Cerebellar cortex (tissue), 1 donor: ENCODE measurements at regions not wholly inside any gene's neighbourhood (a gene's known extent, or its start where the extent isn't known, plus 50 kb on each side); places are given as distances from the start of the nearest gene placed in this dataset.

Source experiments
- DNase-seq: peaks from one replicate; pipeline ENCODE4 v3.0.0-alpha.2; 2015; ENCODE audit warnings: low spot score

DNA sequence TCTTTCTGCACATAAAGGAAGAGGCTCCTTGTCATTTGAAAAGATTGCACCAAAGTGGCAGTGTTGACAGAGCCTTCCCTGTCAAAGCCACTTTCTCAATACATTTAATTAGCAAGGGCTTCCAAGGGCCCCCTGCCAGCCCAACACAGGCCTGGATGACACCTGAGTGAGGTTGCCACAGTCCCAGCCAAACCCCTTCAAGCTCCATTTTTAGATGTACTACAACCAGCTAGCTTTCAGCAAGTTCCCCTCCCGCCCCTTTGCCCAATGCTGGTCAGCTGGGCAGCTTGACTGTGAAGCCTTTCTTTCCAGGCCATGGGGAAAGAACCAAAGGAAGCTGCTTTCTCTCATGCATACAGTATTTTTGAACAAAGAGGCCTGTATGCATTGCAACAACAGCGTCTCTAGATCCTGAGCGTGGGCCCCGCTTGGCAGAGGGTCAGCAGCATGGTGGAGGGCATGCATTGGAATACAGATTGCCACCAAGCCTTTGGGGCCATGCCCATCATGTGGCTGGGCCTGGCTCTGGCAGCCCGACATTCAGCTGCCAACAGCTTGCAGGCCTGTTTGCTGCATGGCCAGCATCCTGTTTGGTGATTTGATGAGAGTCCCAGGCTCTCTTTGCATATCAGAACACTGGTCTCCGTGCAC, 261.1 kb upstream of the GATB start:
- peak; percentile 45 for DNase-seq

DNA sequence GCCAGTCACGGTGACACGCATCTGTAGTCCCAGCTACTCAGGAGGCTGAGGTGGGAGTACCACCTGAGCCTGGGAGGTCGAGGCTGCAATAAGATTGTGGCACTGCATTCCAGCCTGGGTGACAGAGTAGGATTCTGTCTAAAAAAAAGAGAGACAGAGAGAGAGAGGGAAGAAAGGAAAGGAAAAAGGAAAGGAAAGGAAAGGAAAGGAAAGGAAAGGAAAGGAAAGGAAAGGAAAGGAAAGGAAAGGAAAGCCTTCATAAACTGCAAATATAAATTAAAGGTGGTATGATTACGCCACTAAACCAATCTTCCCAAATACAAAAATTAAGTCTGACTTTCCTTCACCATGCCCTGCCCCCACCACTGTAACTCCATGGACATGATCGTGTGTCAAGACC, 259.3 kb upstream of the GATB start:
- DNase-seq, result no peak

DNA sequence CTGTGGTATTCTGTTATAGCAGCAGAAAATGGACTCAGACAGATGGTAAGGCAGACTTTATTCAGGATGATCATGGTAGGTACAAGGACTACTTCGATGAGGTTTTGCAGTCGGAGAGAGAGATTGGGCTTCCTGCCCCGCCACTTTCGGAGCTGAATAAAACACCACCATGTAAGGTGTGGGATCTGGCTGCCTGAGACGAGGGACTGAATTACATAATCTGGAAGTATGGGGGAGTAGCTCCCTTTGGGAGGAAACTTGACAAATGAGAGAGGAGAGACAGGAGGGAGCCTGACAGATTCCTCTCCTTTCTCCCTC, 255.5 kb upstream of the GATB start:
- DNase-seq, result no peak

DNA sequence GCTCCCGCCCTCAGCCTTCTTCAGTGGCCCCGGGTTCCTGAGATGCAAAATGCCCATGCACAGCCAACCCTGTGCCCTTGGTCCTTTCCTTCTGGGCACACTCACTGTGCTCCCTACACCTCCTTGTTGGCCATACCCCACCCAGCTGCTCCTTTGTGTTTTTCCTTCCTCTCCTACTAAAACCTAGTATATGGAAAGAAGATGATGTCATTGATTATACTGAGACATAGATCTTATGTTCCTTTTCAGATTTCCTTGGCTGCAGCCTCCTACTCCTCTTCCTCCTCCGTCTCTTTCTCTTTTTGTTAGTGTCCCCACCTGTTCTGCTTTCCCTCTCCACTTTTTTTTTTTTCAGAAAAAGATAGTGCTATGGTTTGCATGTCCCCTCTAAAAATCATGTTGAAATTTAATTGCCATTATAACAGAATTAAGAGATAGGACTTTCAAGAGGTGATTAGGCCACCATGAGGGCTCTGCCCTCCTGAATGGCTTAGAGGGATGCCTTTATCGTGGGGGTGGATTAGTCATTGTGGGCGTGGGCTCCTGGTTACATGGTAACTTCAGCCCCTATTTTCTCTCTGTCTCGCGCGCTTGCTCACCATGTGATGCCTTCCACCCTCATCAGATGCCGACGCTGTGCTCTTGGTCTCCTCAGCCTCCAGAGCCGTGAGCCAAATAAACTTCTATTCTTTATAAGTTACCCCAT, 254.9 kb upstream of the GATB start:
- no peak for DNase-seq

DNA sequence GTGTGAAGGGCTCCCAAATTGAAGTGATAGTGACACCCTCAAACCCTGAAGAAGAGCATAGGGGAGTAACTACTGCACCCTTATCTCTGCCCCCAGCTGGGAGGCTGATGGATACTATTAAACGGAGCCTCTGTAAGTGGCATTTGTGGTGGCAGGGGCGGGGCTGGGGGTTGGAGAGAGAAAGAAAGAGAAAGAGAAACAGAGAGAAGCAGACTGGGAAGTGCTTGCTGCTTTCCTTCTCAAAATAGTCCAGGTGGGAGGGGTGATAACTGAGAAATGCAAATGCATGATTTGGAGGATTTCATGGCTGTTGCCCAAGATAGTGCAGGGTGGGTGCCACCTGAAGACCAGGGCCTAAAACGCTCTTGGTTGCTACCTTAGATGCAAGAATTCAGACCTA, 253.5 kb upstream of the GATB start:
- DNase-seq, result no peak

DNA sequence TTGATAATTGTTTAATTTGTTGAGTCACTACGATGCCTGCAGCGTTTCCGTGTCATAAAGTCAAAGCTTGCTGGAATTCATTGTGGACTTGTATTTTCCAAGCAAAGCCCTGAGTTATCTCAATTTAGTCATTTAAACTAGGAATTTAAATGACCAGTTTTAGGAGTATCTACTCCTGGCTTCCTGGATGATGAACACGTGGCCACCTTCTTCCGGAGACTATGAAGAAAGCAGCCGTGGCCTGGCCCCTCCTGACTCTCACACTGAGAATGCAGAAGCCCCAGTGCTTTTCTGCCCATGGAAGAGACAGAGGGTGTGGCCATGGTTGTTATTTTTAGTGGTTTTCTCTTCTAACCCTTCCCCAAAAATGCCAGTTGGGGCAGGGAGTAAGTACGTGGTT, 250.7 kb upstream of the GATB start:
- DNase-seq, result no peak

DNA sequence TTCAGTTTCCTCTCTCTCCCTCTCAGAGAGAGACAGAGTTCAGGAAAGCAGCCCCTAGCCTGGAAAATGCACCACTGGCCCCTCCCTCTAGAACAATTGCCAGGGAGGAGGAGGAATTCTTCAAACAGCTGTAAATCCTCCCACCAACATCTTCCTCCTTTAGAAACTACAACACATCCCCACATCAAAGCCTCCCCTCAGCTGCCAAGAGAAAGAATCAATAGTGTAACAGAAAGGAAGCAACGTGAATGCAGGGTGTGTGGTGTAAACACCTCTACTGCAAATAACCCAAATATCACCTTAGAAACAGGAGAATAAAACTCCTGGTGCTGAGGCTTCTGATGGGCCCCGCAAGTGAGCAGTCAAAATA, 249.9 kb upstream of the GATB start:
- DNase-seq, result no peak

DNA sequence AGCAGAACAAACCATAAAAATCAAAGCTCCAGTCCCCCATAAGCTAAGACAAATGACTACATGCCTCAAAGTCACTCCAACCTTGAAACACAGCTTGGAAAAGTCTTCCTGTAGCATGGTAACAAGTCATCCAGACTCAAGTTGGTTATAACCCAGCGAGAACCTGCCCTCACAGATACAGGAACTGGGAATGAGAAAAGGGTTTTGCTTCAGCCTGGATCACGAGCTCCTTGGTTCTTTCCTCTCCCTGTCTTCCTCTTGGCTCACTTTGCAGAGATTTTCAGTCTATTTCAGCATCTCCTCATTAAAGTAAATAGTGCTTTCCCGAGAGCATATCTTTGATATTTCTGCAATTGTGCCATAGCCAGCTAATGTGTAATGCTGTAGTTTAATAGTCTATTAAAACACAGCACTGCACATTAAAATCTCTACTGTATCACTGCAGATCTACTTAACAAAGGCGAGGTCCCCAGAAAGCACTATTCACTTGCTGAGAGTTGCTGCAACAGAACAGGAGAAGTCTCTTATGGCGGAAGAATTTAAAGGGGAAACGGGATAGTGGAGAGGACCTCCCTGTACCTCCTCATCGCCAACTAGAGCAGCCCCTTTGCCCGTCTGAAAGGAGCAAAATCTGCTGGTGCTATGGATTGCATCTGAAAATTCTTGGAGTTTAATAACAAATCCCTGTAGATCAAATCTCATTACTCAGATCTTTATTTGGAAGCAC, 249.3 kb upstream of the GATB start:
- DNase-seq, result no peak

DNA sequence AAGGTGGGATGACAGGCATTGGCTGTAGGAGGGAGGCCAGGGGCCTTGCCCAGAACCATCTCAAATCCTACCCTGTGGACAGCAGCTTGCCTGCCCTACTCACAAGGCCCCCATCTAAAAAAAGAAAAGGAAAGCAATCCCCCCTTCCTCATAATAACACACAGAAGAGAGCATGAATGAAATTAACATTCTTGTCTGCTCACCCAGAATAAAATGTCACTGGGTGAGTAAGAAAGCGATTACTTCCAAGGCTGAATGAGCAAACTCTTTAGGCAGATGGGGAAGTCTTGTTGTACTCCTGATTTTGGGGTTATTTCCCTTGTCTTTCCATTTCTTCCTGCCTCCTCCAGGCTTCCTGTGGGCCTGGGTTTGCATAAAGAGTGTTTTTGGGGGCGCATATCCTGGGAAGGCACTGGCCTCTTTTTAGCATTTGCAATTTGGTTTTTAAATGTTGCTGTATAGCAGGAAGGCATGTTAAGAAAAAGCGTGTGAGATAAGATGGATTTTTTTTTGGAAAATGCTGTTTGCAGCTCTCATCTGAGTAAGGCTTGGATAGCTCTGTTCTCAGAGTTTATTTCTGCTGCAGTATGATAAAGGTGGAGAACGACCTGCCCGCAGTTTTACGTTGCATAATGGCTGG, 248.3 kb upstream of the GATB start:
- no peak for DNase-seq

DNA sequence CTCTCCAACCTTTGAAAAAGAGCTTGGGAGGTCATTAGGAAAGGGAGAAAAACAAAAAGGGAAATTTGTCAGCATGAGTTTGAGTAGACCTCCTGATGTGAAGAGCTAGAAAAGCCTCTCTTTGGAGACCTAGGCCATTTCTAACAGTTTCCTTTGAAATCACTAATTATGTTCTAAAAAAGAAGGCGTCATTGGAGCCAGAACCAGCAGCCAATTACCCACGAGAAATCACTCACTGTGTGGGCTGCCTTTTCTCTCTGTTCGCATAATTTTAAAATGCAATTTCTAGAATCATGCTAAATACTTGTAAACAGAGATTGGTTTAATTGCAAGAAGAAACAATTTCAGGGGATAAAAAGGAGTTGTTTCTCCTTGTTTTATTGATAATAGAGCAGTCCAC, 246.3 kb upstream of the GATB start:
- peak; percentile 5 for DNase-seq

DNA sequence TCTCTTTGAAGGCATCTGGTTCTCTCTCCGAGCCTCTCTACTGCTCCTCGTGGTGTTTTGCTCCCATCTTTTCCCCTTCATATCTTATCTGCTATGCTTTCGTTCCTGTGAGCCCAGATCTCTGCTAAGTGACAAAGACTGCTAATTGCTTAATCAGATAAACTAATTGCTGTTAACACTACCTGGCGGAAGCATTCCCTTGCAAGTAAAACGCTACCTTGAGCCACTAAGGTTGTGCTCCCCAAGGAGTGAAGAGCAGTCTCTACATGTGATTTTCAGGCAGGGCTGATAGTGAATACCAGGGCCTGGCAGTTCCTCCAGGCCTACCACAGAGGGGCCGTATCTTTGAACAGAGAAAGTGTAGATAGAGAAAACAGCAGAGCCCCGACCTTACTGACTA, 244.0 kb upstream of the GATB start:
- no peak for DNase-seq

DNA sequence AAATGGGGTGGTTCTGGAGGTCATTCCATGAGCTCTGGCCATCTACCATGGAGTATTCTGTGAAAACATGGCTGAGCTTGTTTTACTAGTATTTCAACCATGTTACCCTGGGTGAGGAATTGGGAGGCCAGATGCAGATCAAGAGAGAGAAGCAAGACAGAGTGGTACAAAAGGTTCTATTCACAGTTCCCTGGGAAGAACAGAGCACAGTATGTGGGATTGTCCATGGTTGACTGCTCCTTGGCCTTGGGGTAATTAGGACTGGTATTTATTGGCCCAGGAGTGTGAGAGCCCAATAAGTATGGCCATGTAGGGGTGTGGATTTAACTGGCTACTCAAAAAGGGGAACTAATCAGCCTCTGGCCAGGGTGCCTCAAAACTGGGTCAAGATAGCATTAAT, 239.7 kb upstream of the GATB start:
- DNase-seq, result no peak

DNA sequence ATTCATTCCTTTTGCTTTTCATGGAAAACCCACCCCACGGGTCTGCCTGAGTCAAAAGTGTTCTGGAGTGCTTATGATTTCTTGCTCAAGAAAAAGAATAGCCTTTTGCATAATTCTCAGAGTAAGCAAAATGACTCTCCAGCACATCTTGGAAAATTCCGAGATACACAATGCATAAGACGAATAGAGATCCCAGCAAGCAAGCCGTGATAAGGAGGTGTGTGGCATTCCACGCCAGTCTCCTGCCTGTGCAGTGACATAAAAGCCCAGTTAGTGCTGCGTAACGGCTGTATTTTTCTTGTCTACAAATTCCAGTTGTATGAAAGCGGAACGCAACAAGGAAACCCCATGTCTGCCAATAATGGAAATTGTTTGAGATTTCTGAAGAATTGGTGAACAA, 237.9 kb upstream of the GATB start:
- DNase-seq, result no peak

DNA sequence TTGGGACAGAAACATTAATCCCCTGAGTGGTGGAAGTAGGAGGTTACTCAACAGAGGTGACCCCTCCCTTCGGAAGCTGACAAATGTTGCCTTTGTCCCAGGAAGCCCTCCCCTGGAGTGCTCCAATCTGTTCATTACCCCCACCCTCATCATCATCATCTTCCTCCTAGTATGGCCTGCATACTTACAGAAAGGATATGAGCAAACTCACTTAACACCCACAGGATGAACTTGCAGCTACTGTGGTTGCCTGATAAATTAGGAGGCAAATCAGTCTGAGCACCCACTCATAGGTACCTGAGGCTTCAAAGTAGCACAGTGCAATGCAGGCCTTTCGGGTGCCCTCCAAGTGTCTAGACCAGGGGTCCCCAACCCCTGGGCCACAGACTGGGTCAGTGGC, 236.7 kb upstream of the GATB start:
- no peak for DNase-seq

DNA sequence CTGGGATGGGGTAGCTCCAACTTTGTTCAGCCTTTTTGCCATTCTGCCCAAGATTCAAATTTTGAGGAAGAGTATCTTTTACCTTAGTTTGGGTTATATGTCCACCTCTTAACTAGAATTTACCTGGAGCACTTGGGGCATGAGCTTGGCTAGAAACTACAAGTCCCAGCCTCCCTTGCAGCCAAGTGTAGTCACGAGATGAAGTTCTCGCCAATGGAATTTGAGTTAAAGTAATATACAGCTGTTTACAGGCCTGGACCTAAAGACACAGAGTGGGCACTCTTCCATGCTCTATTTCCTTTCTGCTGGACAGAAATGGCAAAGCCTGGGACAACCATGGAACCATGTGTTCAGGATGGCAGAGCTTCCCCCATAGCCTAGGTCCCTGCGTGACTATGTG, 233.6 kb upstream of the GATB start:
- no peak for DNase-seq

DNA sequence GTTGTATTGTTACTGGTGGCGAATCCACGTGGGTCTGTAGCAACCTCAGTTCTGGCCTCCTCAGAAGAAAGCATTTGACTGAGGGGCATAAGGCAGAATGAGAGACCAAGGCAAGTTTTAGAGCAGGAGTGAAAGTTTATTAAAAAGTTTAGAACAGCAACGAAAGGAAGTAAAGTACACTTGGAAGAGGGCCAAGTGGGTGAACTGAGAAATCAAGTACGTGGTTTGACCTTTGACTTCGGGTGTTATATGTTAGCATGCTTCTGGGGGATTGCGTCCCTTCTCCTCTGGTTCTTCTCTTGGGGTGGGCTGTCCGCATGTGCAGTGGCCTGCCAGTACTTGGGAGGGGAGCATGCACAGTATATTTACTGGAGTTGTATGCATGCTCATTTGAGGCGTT, 232.7 kb upstream of the GATB start:
- no peak for DNase-seq

DNA sequence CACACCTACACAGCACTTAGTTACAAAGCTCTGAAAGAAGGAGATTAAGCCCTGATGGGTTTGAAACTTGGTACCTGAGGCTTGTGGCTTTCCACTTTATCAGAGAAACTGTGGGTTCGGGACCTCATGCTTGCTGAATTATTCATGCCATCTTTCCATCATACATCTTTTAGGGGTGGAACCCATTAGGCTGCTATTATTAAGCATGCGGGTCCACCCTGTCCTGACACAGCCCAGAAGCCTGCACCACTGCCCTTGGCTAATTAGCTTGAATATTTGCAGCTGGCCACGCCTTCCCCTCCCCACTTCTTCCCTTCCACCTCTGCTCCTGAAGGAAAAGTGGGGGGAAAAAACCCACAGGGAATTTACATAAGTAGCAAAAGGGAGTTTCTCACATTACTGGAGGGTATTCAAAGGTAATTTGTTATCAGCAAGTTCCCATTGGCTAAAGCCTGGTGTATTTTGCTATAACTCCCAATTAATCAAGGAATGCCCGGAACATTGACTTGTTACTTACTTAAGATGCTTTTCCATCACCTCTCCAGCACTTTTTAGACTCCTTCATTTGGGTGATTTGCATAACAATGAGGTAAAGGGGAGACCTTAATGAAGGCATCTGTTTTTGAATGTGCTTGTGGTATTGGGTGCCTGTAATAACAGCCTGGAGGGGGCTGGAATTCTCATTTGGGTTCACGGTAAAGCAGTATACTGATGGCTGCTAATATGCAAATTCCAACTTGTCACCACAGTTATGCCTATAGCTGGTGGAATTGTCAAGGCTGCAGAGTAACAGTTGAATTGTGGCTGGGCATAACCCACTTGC, 231.7 kb upstream of the GATB start:
- DNase-seq, result no peak

DNA sequence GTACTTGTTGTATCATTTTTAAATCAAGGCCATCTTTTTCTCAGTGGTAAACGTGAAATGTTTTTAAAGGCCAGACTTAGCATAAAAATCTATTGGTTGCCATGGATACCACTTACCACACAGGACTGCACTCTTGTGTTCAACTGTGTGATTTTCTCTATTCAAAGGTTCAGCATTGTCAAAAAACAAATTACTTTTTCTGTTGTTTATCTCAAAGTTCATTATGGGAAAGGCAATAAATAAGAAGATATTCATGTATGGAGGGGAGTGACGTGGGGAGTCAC, 231.0 kb upstream of the GATB start:
- DNase-seq, result no peak

DNA sequence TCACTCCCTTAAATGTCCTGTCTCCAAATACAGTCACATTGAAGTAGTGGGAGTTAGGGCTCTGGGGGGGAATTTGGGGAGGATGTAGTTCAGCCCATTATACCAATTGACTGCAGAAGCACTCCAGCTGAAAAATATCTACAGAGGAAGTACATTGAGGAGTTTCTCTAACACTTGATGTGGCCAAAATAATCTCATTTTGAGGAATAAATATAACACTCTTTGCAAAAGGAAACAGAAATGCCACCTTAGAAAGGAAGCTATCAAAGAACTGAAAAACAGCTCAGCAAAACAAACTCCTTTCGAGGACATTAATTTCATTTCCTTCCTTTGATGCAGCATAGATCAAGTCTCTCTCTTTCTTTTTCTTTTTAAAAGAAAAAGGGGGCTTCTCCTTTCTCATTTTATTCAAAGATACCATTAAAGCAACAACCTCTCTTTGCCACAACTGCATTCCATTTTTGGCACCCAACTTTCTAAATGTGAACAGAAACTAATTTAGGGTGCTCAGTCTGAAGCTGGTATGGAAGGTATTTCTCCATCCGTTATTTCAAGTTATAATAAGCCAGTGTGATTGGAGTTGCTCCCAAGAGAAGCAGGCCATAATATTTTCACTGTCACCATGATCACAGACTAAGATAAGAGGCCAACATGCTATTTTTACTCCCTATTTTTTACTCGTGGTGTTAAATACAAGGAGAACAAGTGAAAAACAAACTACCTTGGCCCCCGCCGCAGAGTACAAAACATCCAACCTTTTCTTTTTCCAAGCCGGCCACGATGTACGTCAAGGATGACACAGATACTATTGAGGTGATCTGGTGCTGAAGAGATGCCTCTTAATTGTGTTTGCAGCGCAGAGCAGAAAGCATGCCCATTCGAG, 230.4 kb upstream of the GATB start:
- DNase-seq, result no peak

DNA sequence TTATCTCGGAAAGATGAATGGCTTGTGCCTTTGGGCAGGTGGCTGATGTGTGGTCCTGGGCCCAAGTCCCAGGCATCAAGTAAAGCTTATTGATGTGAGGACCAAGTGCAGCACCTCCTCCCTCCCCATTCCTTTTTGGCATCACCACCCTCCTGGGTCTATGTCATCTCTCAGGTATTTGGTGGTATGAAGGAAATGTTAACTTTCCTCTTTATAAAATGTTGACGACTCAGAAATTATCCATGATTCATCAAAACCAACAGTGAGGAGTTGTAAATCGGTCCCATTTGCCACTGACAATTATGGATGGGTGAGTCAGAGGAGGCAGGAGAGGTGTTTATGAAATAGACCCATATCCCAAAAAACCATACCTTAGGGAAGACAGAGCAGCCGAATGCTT, 229.4 kb upstream of the GATB start:
- DNase-seq, result no peak

DNA sequence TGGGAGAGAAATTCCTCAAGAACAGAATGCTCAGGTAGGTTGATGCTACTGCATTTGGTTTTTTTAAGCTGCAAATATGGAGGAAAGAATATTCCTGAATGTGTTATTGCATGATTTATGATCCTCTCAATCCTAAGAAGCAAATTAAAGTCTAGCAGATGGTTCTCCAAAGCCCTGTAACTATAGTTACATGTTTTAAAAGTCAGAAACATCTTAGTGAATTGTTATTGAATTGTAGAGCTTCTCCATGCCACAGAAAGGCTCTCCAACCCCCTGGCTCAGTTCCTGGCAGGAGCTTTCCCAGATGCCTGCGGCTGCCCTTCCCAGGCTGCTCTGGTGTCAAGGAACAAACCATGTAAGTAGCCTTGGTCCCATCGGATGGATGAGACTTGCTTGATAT, 227.8 kb upstream of the GATB start:
- no peak for DNase-seq

DNA sequence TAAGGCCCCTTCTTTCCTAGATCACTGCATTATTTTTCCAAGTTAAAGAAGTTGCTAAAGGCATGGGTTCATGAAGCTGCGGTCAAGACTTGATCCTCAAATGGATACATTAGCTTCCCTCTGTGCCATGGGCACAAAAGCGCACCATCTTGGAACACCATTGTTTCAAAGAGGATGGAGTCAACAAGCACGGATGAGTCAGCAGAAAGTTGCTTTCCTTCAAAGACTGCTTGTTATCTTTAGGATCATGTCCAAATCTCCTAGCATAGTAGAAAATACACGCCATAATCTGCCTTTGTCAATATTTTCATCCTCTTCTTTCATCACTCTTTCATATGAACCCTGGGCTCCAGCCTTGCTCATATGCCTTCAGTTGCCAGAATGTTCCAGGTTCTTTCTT, 226.8 kb upstream of the GATB start:
- DNase-seq, result no peak
